AG09309 (cell line): ENCODE measurements at regions not wholly inside any gene's neighbourhood (a gene's known extent, or its start where the extent isn't known, plus 50 kb on each side); places are given as distances from the start of the nearest gene placed in this dataset.
"Not testable (repeated sequence)": the region's sequence is repeated elsewhere in the genome, so short reads cannot be mapped to it uniquely, and the experiment has no call there.

Experiments
- DNase-seq: peaks from one replicate; pipeline ENCODE4 v3.0.0-alpha.2; 2010; ENCODE audit warnings: low read depth
- H3K4me3 ChIP-seq: 2 replicates; pipeline ENCODE4 v1.5.1; 2011; ENCODE audit warnings: mild to moderate bottlenecking, low read depth, low read length, moderate library complexity; ENCODE audit not compliant: control insufficient read depth
- TF ChIP-seq, protein P1 (sequence below): IDR thresholded peaks from 2 replicates; pipeline ENCODE4 v1.5.1; 2011; ENCODE audit warnings: mild to moderate bottlenecking, low read depth, low read length, inconsistent platforms; ENCODE audit not compliant: insufficient read depth, control insufficient read depth; ENCODE audit errors: missing control alignments

DNA sequence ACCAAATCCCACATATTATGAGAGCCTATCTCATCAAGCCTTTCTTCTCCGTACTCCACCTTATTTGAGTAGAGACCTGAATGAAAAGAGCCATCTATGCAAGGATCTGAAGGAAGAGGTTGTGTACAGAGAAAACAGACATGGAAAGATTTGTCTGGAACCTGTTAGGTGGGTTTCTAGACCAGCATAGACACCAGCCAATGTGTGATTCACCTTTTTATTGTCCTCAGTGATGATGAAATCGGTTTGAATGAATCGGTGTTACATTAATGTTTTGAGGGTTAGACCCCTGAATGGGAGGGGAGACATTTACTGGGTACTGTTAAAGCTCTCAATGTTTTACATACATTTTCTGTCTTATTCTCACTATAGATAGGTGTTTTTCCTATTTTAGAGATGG lies 223.6 kb downstream of the NMUR2 start:
- TF ChIP-seq, protein P1, sequence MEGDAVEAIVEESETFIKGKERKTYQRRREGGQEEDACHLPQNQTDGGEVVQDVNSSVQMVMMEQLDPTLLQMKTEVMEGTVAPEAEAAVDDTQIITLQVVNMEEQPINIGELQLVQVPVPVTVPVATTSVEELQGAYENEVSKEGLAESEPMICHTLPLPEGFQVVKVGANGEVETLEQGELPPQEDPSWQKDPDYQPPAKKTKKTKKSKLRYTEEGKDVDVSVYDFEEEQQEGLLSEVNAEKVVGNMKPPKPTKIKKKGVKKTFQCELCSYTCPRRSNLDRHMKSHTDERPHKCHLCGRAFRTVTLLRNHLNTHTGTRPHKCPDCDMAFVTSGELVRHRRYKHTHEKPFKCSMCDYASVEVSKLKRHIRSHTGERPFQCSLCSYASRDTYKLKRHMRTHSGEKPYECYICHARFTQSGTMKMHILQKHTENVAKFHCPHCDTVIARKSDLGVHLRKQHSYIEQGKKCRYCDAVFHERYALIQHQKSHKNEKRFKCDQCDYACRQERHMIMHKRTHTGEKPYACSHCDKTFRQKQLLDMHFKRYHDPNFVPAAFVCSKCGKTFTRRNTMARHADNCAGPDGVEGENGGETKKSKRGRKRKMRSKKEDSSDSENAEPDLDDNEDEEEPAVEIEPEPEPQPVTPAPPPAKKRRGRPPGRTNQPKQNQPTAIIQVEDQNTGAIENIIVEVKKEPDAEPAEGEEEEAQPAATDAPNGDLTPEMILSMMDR, result no peak
- no peak for DNase-seq
- H3K4me3 ChIP-seq, result no peak overlapping the region

DNA sequence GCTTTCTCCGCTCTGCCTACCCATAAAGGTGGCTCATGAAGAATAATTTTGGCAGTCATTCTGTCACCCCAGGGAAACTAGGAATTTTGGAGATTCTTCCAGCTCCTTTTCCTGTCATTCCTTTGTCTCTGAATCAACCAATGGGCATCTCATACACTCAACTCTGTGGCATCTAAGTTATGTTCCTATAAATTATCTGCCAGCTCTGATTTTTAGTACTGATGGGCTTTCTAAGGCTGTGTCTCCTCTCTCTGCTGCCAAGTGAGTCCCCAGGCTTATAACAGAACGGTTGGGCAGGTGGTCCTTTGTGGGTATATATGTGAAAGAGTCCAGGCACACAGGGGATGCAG lies 226.8 kb downstream of the NMUR2 start:
- TF ChIP-seq, protein P1, result no peak
- no peak overlapping the region for H3K4me3 ChIP-seq
- DNase-seq, result no peak

DNA sequence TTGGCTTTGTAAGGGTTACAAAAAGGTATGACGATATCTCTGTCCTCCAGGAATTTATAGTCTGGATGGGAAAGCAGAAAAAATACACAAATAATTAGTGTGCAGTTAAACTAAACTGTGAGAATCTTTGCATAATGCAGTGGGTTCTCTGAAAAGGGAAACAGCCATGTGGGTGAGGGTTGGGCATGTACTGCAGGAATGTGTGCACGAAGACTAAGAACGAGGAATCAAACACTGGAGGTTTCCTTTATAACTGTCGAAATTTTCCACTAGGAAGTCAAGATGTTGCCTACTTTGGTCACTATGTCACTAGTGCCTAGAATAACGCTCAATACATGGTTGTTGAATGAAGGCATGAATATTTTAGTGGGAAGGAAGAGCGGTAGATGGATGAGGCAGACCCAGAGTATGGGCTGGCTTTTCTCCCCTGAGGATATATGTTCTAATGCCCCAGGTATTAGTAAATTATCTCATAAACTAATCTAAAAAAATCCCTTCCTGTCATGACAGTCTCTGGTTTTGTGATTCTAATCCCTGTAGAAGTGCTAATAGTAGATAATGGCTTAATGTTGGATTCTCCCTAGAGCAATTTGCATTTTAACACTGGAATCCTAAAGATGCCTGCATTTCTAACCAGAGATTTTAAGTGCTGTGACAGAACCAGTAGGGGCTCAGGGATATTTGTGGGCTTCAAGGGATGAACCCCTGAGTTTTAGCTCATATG lies 227.3 kb downstream of the NMUR2 start:
- DNase-seq, result no peak
- no peak overlapping the region for H3K4me3 ChIP-seq
- TF ChIP-seq, protein P1, result no peak

DNA sequence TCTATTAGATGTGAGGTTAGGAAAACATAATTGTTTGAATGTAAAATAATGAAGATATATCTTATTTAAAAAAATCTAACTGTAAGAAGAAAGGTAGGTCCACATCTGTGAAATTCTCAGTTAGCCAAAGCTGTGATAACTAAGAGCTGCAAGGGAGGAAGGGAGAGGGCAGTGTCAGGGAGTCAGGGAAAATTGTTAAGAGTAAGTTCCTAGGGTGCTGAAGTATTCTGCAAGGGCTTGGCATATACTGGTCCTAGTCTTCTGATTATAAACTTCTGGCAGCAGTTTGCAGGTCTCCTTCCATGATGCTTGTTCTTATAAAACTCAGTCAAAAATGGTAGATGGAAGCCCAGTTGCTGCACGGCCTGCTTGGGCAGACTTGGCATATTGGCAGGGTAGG lies 233.2 kb downstream of the NMUR2 start:
- no peak for DNase-seq
- TF ChIP-seq, protein P1, result no peak
- H3K4me3 ChIP-seq, result no peak overlapping the region

DNA sequence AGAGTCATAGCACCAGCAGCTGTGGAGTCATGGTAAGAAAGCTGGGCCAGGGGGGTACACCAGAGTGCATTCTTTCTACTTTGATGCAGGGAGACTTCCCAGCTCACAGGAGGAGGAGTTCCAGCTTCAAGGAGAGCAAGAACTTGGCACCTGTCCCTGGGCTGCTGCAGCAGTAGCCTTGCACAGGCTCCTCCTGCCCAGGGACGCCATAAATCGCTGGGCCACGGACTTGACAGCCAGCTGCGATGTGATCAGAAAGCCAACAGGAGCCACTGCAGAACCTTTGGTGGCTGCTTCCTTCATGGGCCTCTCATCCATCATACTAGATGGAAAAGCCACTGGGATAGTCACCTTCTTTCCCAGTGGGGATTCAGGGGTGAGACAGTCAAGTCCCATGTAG lies 234.7 kb downstream of the NMUR2 start:
- TF ChIP-seq, protein P1, result no peak
- no peak for DNase-seq
- H3K4me3 ChIP-seq, result no peak overlapping the region

DNA sequence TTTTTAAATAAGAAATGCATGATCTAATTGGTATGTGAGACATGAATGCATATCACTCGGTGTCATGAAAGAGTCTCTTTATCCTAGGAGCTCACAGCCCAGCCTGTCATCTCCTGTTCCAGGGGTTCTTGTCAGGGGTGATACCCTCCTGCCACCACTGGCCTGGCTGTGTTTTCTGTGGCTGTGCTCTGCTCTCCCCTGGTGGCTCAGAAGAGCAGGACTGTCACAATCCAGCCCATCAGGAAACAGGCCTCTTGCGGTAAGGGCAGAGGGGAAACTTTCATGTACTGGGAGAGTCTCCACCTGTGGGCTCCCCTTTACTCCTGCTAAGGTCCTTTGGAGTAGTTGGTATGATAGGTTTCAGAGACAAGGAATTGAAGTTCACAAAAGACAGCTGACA lies 240.2 kb upstream of the GLRA1 start:
- TF ChIP-seq, protein P1, result no peak
- no peak overlapping the region for H3K4me3 ChIP-seq
- DNase-seq, result no peak

DNA sequence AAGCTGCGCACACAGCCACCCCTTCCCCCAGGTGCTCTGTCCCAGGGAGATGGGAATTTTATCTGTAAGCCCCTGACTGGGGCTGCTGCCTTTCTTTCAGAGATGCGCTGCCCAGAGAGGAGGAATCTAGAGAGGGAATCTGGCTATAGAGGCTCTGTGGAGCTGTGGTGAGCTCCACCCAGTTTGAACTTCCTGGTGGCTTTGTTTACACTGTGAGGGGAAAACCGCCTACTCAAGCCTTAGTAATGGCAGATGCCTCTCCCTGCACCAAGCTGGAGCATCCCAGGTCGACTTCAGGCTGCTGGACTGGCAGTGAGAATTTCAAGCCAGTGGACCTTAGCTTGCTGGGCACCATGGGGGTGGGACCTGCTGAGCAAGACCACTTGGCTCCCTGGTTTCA lies 235.2 kb upstream of the GLRA1 start:
- not testable (repeated sequence) for H3K4me3 ChIP-seq, DNase-seq

DNA sequence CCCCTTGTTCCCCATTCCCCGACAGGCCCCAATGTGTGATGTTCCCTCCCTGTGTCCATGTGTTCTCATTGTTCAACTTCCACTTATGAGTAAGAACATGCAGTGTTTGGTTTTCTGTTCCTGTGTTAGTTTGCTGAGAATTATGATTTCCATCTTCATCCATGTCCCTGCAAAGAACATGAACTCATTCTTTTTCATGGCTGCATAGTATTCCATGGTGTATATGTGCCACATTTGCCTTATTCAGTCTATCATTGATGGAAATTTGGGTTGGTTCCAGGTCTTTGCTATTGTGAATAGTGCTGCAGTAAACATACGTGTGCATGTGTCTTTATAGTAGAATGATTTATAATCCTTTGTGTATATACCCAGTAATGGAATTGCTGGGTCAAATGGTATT lies 229.8 kb upstream of the GLRA1 start:
- not testable (repeated sequence) for H3K4me3 ChIP-seq, DNase-seq
